Right lobe of liver (tissue), 6 donors: ENCODE measurements at regions not wholly inside any gene's neighbourhood (a gene's known extent, or its start where the extent isn't known, plus 50 kb on each side); places are given as distances from the start of the nearest gene placed in this dataset.

Source experiments
- ATAC-seq, 4 donors: fragments of 200-7000 bp; cut with Tn5 transposase; one replicate each; pipeline ENCODE4 v1.9.1; 2020; ENCODE audit warnings: mild to moderate bottlenecking in 4 of 4, moderate library complexity in 4 of 4
- DNase-seq, 3 donors: peaks; one replicate each; pipeline ENCODE4 v3.0.0-alpha.2; 2020
- H3K27ac ChIP-seq, 3 donors: fragments of 200-600 bp; one replicate each; pipeline ENCODE4 v1.8.0; 2022
- H3K27me3 ChIP-seq, 2 donors: fragments of 200-600 bp; one replicate each; pipeline ENCODE4 v1.8.0; 2022
- H3K36me3 ChIP-seq, 4 donors: fragments of 200-600 bp; sonication (generic) in 1 of 4; one replicate each; pipeline versions ENCODE4 v1.5.1 to v1.8.0; 2017 to 2022; ENCODE audit warnings: control low read depth in 1 of 4
- H3K4me1 ChIP-seq, 4 donors: fragments of 200-600 bp; sonication (generic) in 1 of 4; one replicate each; pipeline versions ENCODE4 v1.5.1 to v1.8.0; 2017 to 2022; ENCODE audit warnings: control low read depth in 1 of 4
- H3K4me3 ChIP-seq, 3 donors: fragments of 200-600 bp; one replicate each; pipeline ENCODE4 v1.8.0; 2022
- H3K9me3 ChIP-seq, 4 donors: fragments of 200-600 bp; sonication (generic) in 1 of 4; one replicate each; pipeline versions ENCODE4 v1.5.1 to v1.8.0; 2017 to 2022; ENCODE audit warnings: control low read depth in 1 of 4
- CTCF ChIP-seq, 4 donors: fragments of 200-600 bp in 3 of 4; fragments of 450-650 bp in 1 of 4; IDR thresholded peaks; one replicate each; pipeline versions ENCODE4 v1.5.1 to v1.8.0; 2016 to 2022; ENCODE audit warnings: antibody characterized with exemption in 4 of 4, mild to moderate bottlenecking in 2 of 4
- POLR2A ChIP-seq: fragments of 450-650 bp; IDR thresholded peaks from one replicate; pipeline ENCODE4 v1.6.1; 2017; ENCODE audit warnings: antibody characterized with exemption, mild to moderate bottlenecking
- WGBS: methylation state at CpG from one replicate; pipeline ENCODE4 v1.1.6; 2018; ENCODE audit warnings: low coverage, low lambda C conversion rate; ENCODE audit not compliant: insufficient coverage; ENCODE audit errors: missing lambda C conversion rate; 5-methylcytosine and 5-hydroxymethylcytosine counted together
- intact Hi-C, 2 donors: fragments of 100-400 bp; cut with DNase I; formaldehyde crosslinking; loops; one replicate each; pipeline versions ENCODE4 v1.11.2 to v1.14.1; 2022
- donor health status: DM: no; HTN: yes; CAD: no.
- donor health status: DM: no; HTN: no; CAD: no.
- donor health status: DM: no; HTN: no; CAD: no.
- donor health status: DM: no; HTN: yes; CAD: no.
- donor health status: DM: no; HTN: yes; CAD: no.

GRCh38 chr3:181178991-181179390, 189.5 kb upstream of the DNAJC19 start:
- ATAC-seq, result no peak
- WGBS, result 66% methylated on average over 2 of the region's 7 CpGs

GRCh38 chr3:181176601-181177000, 187.1 kb upstream of the DNAJC19 start:
- intact Hi-C loops, result no loop called here
- peak; percentile 61 to 70 (median 65) for DNase-seq
- Histone ChIP-seq H3K9me3 (no peaks in the 10 kb centered on the region), H3K36me3 (no peaks in the 10 kb centered on the region), H3K27me3 (no peaks in the 10 kb centered on the region), H3K4me1 (no peaks in the 10 kb centered on the region), H3K27ac (no peak overlapping the region), H3K4me3 (no peak overlapping the region)
- peak; percentile 66 to 86 (median 82) for ATAC-seq
- 2% methylated on average over 6 of the region's 6 CpGs for WGBS
- peak; percentile 63 to 74 (median 68) for TF ChIP-seq CTCF (IDR thresholded peaks at IDR 0.05)
- no peak for TF ChIP-seq POLR2A

More at GRCh38 chr3:181178991-181179390, 189.5 kb upstream of the DNAJC19 start:
- no peak for TF ChIP-seq CTCF (IDR thresholded peaks at IDR 0.05)
- no peak for TF ChIP-seq POLR2A
- H3K36me3 ChIP-seq, result no peaks in the 10 kb centered on the region
- H3K4me1 ChIP-seq, result no peaks in the 10 kb centered on the region
- no peak overlapping the region for H3K27ac ChIP-seq
- intact Hi-C loops, result no loop called here
- no peak for DNase-seq
- no peaks in the 10 kb centered on the region for H3K27me3 ChIP-seq
- no peaks in the 10 kb centered on the region for H3K9me3 ChIP-seq
- no peak overlapping the region for H3K4me3 ChIP-seq

GRCh38 chr3:181174676-181175233, 185.2 kb upstream of the DNAJC19 start:
- TF ChIP-seq CTCF (IDR thresholded peaks at IDR 0.05) (no peak), POLR2A (no peak)
- Histone ChIP-seq H3K36me3 (no peaks in the 10 kb centered on the region), H3K4me3 (no peak overlapping the region), H3K9me3 (no peaks in the 10 kb centered on the region), H3K27me3 (no peaks in the 10 kb centered on the region), H3K27ac (no peak overlapping the region), H3K4me1 (no peaks in the 10 kb centered on the region)
- intact Hi-C loops, result no loop called here
- no peak for DNase-seq
- 37% methylated on average over 4 of the region's 4 CpGs for WGBS
- ATAC-seq, result no peak

GRCh38 chr3:181174022-181174421, 184.5 kb upstream of the DNAJC19 start:
- ATAC-seq, result no peak
- H3K4me3 ChIP-seq, result no peak overlapping the region
- TF ChIP-seq POLR2A, result no peak
- no peak for TF ChIP-seq CTCF (IDR thresholded peaks at IDR 0.05)
- WGBS, result 68% methylated on average over 2 of the region's 2 CpGs
- H3K27ac ChIP-seq, result no peak overlapping the region
- no peak for DNase-seq
- no peaks in the 10 kb centered on the region for H3K27me3 ChIP-seq
- intact Hi-C loops, result no loop called here
- no peaks in the 10 kb centered on the region for H3K4me1 ChIP-seq
- no peaks in the 10 kb centered on the region for H3K9me3 ChIP-seq
- no peaks in the 10 kb centered on the region for H3K36me3 ChIP-seq

- no peak for DNase-seq
- intact Hi-C loops, result no loop called here
- H3K4me3 ChIP-seq, result no peak overlapping the region
These were observed 183.7 kb upstream of the DNAJC19 start for GRCh38 chr3:181173227-181173626.

More at GRCh38 chr3:181173227-181173626, 183.7 kb upstream of the DNAJC19 start:
- TF ChIP-seq POLR2A (no peak), CTCF (IDR thresholded peaks at IDR 0.05) (no peak)
- H3K27me3 ChIP-seq, result no peaks in the 10 kb centered on the region
- no peak overlapping the region for H3K27ac ChIP-seq
- ATAC-seq, result no peak
- no peaks in the 10 kb centered on the region for H3K36me3 ChIP-seq
- H3K4me1 ChIP-seq, result no peaks in the 10 kb centered on the region
- no peaks in the 10 kb centered on the region for H3K9me3 ChIP-seq
- 28% methylated on average over 5 of the region's 5 CpGs for WGBS
